HFF-Myc (cell line): ENCODE measurements at regions not wholly inside any gene's neighbourhood (a gene's known extent, or its start where the extent isn't known, plus 50 kb on each side); places are given as distances from the start of the nearest gene placed in this dataset.
"Not testable (repeated sequence)": the region's sequence is repeated elsewhere in the genome, so short reads cannot be mapped to it uniquely, and the experiment has no call there.

Source experiments
- DNase-seq: peaks from one replicate; pipeline ENCODE4 v3.0.0-alpha.2; 2011; ENCODE audit warnings: low read depth; ENCODE audit errors: extremely low read depth
- H3K4me3 ChIP-seq: replicated peaks from 2 replicates; pipeline ENCODE4 v1.5.1; 2011; ENCODE audit warnings: low read depth, mild to moderate bottlenecking, control low read depth, low read length
- TF ChIP-seq, protein P1 (sequence below): IDR thresholded peaks from 2 replicates; pipeline ENCODE4 v1.5.1; 2012; ENCODE audit warnings: mild to moderate bottlenecking, low read depth, low read length, control low read depth; ENCODE audit errors: missing control alignments

DNA sequence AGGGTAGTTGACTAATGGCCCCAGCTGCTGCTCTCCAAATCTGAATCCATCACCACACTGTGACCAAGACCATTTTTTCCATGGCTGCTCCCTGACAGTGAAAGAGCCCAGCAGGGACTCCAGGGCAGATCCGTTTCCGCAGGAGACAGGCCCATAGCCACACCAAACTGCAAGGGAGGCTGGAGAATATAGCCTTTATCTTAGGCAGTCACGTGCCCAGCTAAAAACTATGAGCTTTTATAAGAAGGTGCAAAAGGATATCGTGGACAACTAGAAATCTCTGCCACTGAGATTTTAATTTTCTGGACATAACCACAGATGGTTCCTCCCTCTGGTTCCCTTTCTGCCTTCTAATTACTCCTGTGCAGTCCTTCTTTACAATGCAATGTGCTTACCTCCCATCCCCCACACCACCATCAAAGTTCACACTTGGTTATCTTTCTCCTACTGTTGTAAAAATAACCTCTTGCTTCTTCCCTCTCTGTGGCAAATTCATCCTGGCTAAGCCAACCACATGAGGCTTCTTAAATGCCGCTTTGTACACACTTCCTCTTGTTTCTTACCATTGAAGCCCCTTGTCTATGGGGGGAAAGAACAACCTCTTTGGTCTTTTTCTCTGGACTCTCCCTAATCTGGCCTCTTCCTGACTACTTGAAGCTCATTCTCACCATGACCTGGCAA is 233.7 kb downstream of the SHQ1 start:
- H3K4me3 ChIP-seq: no peak overlapping the region
- TF ChIP-seq, protein P1, sequence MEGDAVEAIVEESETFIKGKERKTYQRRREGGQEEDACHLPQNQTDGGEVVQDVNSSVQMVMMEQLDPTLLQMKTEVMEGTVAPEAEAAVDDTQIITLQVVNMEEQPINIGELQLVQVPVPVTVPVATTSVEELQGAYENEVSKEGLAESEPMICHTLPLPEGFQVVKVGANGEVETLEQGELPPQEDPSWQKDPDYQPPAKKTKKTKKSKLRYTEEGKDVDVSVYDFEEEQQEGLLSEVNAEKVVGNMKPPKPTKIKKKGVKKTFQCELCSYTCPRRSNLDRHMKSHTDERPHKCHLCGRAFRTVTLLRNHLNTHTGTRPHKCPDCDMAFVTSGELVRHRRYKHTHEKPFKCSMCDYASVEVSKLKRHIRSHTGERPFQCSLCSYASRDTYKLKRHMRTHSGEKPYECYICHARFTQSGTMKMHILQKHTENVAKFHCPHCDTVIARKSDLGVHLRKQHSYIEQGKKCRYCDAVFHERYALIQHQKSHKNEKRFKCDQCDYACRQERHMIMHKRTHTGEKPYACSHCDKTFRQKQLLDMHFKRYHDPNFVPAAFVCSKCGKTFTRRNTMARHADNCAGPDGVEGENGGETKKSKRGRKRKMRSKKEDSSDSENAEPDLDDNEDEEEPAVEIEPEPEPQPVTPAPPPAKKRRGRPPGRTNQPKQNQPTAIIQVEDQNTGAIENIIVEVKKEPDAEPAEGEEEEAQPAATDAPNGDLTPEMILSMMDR: no peak
- DNase-seq: no peak

DNA sequence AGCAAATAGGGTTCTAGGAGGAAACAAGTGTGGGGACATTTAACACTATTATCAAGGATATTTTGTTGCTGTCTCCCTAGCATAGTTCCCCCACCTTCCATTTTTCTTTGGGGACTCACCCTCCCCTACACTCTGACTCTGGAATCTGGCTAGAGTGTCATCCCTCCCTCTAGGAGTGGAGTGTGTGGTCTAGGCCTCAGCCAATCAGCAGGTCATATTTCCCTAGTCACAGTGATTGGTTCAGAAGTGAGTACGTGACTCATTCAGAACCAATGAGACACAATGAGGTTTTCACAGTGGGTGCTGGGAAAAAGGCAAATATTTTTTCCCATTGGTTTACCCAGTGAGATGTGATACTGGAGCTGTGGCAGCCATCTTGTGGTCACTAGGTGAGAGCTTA is 234.4 kb downstream of the SHQ1 start:
- no peak for DNase-seq
- TF ChIP-seq, protein P1: no peak
- H3K4me3 ChIP-seq: no peak overlapping the region

DNA sequence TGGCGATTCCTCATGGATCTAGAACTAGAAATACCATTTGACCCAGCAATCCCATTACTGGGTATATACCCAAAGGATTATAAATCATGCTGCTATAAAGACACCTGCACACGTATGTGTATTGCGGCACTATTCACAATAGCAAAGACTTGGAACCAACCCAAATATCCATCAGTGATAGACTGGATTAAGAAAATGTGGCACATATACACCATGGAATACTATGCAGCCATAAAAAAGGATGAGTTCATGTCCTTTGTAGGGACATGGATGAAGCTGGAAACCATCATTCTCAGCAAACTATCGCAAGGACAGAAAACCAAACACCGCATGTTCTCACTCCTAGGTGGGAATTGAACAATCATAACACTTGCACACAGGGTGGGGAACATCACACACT is 239.1 kb downstream of the SHQ1 start:
- DNase-seq, H3K4me3 ChIP-seq: not testable (repeated sequence)

DNA sequence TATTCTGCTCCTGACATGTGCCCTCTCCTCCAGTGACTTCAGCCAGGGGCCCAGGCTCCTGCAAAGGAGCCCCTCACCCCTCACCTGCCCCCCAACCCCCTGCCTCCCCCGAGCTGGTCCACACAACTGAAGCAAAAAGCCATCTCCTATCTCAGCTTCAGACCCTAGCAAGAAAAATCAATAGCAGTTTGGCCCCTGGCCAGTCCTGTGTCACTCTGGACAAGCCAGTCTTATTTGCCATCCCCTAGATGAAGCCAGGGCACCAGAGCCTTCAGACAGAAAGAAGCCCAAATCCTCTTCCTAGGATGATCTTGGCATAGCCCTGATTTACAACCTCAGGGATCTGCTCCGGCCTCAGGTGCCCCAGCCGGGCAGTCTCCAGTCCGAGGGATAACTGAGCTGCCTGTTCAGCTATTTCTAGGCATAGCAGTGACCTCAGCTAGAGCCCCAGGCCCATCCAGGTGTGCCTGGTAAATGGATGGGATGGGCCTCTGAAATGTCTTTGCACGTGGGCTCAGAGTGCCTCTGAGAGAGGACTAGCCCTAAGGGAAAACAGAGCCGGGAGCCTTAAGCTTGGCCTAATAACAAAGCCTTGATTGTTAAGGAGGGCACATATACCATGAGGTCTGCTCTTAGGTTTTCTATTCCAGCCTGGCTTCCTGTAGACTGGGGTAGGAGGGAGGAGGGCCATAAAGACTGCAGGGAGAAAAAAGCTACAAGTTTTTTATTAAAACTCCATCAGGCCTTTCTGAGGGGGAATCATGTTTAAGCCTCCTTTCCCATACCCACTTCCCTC is 242.0 kb downstream of the SHQ1 start:
- TF ChIP-seq, protein P1: no peak
- no peak for DNase-seq
- no peak overlapping the region for H3K4me3 ChIP-seq

DNA sequence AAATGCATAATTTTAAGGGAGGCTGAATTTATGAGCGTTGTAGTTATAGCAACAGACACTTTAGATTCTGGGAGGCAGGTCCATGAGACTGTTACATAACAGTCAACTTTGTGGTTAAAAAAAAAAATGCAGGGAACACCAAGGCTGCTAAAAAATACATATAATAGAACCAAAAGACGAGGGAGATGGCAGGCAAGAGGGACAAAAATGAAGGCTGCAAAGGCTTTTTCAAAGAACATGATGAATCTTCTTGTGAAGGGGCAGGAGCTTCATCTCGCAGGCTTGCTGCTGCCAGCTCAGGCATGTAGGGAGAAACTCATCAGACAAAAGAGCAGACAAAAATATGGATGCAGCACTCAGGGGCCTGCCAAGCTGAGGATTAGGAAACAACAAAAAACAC is 243.9 kb downstream of the SHQ1 start:
- DNase-seq: no peak
- TF ChIP-seq, protein P1: no peak
- no peak overlapping the region for H3K4me3 ChIP-seq

DNA sequence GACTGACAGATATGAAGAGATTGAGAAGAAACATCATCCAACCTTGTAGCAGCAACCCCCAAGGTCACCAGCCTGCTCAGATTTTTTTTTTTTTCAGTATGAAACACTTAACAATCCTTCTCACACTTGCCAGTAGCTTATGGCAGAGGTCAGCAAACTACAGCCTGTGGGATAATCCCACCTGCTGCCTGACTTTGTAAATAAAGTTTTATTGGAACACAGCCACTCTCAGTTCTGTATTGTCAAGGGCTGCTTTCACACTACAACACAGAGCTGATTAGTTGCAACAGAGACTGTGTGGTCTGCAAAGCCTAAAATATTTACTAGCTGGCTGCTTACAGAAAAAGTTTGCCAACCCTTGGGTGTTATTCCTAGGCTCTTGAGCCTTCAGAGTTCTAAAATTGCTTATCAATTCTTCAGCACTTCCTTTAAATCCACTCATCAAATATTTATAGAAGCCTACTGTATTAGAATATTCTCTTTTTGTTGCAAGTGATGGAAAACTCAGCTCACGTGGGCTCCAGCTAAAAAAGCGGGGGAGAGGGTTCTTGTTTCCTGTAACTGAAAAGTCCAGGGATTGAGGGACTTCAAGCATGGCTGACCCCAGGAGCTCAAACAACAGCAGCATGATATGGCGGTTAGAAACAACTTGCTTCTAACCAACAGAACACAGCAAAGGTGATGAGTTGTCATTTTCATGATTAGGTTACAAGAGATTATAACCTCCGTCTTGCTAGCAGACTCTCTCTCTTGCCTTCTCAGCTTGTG is 246.1 kb downstream of the SHQ1 start:
- no peak overlapping the region for H3K4me3 ChIP-seq
- DNase-seq: no peak
- TF ChIP-seq, protein P1: no peak

DNA sequence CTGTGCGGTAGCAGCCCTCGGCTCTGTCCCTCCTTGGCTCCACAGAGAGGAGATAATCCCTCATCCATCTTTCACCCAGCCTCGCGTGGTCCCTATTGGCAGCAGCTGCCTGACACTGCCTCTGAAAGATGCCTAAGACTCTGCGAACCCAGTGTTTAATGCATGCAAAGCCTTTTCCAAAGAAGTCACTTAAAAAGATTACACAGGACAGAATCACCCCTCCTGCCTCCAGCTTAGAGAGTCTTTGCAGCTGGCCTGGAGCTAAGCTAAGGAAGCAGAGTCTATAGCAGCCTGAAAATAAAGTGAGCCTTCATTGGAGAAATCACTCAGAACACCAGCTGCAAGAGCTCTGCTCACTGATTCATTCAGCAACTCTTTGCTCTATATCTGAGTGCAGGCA is 247.2 kb downstream of the SHQ1 start:
- no peak for DNase-seq
- TF ChIP-seq, protein P1: no peak
- H3K4me3 ChIP-seq: no peak overlapping the region
